ENCODE measurements at regions not wholly inside any gene's neighbourhood (a gene's known extent, or its start where the extent isn't known, plus 50 kb on each side); places are given as distances from the start of the nearest gene placed in this dataset.

DNA sequence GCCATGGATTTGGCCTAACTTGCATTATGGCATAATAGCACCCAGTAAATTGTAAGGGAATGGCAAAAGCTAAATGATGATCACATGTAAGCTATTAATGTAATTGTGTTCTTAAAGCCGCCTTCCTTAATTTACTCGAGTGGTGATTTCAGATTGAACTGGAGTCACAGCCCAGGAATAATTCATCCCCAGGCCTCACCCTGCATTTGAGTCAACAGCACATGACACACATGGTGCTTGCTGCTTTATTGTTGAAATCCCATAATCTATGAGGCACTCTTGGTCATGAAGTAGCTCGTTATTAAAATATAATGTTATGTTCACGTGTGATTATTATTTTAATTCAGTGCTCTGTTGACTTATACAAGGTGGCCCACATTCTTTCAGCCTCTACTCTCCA lies 547.5 kb downstream of the VRK1 start:
- no peak for TF ChIP-seq TAF1 (IDR thresholded peaks at IDR 0.05; ENCODE audit: low read depth, low read length)
- no peak for TF ChIP-seq POLR2A (IDR thresholded peaks at IDR 0.05; ENCODE audit: low read depth, low read length)
- no peak for TF ChIP-seq POLR2AphosphoS5 (IDR thresholded peaks at IDR 0.05; ENCODE audit: low read depth, low read length)
- no peak for TF ChIP-seq SPI1 (IDR thresholded peaks at IDR 0.05; ENCODE audit: low read depth, low read length)
- no peak for TF ChIP-seq PAX5 (IDR thresholded peaks at IDR 0.05; ENCODE audit: insufficient read depth, low read length, severe bottlenecking)
- no peak for TF ChIP-seq POU2F2 (IDR thresholded peaks at IDR 0.05; ENCODE audit: low read depth, low read length)

Measured in GM12891 (cell line).